ENCODE measurements at regions not wholly inside any gene's neighbourhood (a gene's known extent, or its start where the extent isn't known, plus 50 kb on each side); places are given as distances from the start of the nearest gene placed in this dataset.

DNA sequence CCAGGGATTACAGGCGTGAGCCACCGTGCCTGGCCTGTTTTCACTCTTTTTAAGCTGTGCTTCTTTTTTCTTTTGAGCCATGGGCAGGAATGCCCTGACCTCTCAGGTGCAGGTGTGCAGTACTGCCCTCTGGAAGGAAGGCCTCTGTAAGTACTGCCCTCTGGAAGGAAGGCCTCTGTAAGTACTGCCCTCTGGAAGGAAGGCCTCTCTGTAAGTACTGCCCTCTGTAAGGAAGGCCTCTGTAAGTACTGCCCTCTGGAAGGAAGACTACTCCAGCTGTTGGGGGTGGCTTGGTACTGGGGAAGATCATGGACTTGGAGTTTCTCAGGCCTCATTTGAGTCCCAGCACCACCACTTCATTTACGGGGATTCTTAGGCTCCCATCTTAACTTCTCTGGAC lies 248.5 kb upstream of the ID2 start:
- CTCF ChIA-PET (ENCODE audit: low intra/inter-chr PET ratio) = no interaction called here

More for the DNA sequence above, 248.5 kb upstream of the ID2 start:
- H3K9me1 ChIP-seq (ENCODE audit: control insufficient read depth, insufficient read depth, low read length) = no peaks in the 10 kb centered on the region
- DNase-seq (ENCODE audit: extremely low read depth in 1 of 4, low spot score in 3 of 4) = no peak
- no peaks in the 10 kb centered on the region for H3K4me1 ChIP-seq (replicated peaks in 1 of 2; ENCODE audit: control insufficient read depth in 2 of 2, insufficient read depth in 2 of 2, low read length in 2 of 2)
- POLR2A ChIA-PET = interaction anchor here (0.6 to 0.7 kb wide), 2 partner anchors 21 to 23 kb away, joined by 3 read pairs; no protein-coding TSS in a partner anchor
- H3K4me3 ChIP-seq = no peak overlapping the region
- in situ Hi-C loops (cut with MboI) (no loop called here), intact Hi-C loops (cut with micrococcal nuclease) (no loop called here)
- H3K27me3 ChIP-seq (ENCODE audit: control insufficient read depth in 2 of 2, insufficient read depth in 2 of 2, low read length in 2 of 2) = peaks cover 0 to 16% of the 10 kb centered on the region in 2 experiments; a peak in 2 of 5 replicates
- H3K27ac ChIP-seq (ENCODE audit: extremely low read depth, low read depth, low read length) = no peak overlapping the region
- no peak overlapping the region for H3K9ac ChIP-seq (ENCODE audit: insufficient read depth in 1 of 2, low read depth in 2 of 2, low read length in 2 of 2)
- WGBS (ENCODE audit: insufficient coverage, low coverage, missing lambda C conversion rate) = 11% methylated on average over 3 of the region's 3 CpGs
- no peaks in the 10 kb centered on the region for H3K36me3 ChIP-seq (ENCODE audit: control insufficient read depth, insufficient read depth, low read length)
- ATAC-seq = no peak; the same call in 2 of the 3 replicates
- H3K79me2 ChIP-seq (ENCODE audit: control insufficient read depth, insufficient read depth, low read length) = no peaks in the 10 kb centered on the region
- H3K4me2 ChIP-seq (ENCODE audit: insufficient read depth, low read length) = no peak overlapping the region
- FAIRE-seq = no peak
- H3K9me3 ChIP-seq (replicated peaks; ENCODE audit: control insufficient read depth, insufficient read depth, low read depth, low read length) = no peaks in the 10 kb centered on the region
- no peak overlapping the region for H2AFZ ChIP-seq (ENCODE audit: low read depth, low read length)
- no TSS peak for BruUV-seq (replicated peaks)
- no peaks in the 10 kb centered on the region for H4K20me1 ChIP-seq (replicated peaks; ENCODE audit: control insufficient read depth, insufficient read depth, low read length)
- TF ChIP-seq ZNF175 (CRISPR knock-in tag; IDR thresholded peaks at IDR 0.05; ENCODE audit: low read depth) (no peak), ZBED1 (IDR thresholded peaks at IDR 0.05) (no peak), HNRNPH1 (optimal IDR thresholded peaks at IDR 0.05; ENCODE audit: low read depth, low read length) (no peak), CC2D1A (IDR thresholded peaks at IDR 0.05) (no peak), ELF1 (tag; IDR thresholded peaks at IDR 0.05) (no peak), FOXK1 (CRISPR knock-in tag; IDR thresholded peaks at IDR 0.05; ENCODE audit: borderline replicate concordance) (no peak), CREM (IDR thresholded peaks at IDR 0.05; ENCODE audit: low read depth) (no peak), GABPA (tag; conservative IDR thresholded peaks at IDR 0.05; ENCODE audit: low read depth) (no peak), SMAD2 (IDR thresholded peaks at IDR 0.05; ENCODE audit: low read depth, low read length) (no peak), ZNF561 (CRISPR knock-in tag; conservative IDR thresholded peaks at IDR 0.05) (no peak)
- TF ChIP-seq, protein P1, sequence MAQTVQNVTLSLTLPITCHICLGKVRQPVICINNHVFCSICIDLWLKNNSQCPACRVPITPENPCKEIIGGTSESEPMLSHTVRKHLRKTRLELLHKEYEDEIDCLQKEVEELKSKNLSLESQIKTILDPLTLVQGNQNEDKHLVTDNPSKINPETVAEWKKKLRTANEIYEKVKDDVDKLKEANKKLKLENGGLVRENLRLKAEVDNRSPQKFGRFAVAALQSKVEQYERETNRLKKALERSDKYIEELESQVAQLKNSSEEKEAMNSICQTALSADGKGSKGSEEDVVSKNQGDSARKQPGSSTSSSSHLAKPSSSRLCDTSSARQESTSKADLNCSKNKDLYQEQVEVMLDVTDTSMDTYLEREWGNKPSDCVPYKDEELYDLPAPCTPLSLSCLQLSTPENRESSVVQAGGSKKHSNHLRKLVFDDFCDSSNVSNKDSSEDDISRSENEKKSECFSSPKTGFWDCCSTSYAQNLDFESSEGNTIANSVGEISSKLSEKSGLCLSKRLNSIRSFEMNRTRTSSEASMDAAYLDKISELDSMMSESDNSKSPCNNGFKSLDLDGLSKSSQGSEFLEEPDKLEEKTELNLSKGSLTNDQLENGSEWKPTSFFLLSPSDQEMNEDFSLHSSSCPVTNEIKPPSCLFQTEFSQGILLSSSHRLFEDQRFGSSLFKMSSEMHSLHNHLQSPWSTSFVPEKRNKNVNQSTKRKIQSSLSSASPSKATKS (CRISPR knock-in tag; IDR thresholded peaks at IDR 0.05) = no peak
- TF ChIP-seq, protein P2, sequence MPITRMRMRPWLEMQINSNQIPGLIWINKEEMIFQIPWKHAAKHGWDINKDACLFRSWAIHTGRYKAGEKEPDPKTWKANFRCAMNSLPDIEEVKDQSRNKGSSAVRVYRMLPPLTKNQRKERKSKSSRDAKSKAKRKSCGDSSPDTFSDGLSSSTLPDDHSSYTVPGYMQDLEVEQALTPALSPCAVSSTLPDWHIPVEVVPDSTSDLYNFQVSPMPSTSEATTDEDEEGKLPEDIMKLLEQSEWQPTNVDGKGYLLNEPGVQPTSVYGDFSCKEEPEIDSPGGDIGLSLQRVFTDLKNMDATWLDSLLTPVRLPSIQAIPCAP (CRISPR knock-in tag; IDR thresholded peaks at IDR 0.05; ENCODE audit: borderline replicate concordance) = no peak
- TF ChIP-seq, protein P3, sequence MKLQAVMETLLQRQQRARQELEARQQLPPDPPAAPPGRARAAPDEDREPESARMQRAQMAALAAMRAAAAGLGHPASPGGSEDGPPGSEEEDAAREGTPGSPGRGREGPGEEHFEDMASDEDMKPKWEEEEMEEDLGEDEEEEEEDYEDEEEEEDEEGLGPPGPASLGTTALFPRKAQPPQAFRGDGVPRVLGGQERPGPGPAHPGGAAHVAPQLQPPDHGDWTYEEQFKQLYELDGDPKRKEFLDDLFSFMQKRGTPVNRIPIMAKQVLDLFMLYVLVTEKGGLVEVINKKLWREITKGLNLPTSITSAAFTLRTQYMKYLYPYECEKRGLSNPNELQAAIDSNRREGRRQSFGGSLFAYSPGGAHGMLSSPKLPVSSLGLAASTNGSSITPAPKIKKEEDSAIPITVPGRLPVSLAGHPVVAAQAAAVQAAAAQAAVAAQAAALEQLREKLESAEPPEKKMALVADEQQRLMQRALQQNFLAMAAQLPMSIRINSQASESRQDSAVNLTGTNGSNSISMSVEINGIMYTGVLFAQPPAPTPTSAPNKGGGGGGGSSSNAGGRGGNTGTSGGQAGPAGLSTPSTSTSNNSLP (IDR thresholded peaks at IDR 0.05; ENCODE audit: borderline replicate concordance, low read depth, low read length) = no peak
- TF ChIP-seq, protein P4, sequence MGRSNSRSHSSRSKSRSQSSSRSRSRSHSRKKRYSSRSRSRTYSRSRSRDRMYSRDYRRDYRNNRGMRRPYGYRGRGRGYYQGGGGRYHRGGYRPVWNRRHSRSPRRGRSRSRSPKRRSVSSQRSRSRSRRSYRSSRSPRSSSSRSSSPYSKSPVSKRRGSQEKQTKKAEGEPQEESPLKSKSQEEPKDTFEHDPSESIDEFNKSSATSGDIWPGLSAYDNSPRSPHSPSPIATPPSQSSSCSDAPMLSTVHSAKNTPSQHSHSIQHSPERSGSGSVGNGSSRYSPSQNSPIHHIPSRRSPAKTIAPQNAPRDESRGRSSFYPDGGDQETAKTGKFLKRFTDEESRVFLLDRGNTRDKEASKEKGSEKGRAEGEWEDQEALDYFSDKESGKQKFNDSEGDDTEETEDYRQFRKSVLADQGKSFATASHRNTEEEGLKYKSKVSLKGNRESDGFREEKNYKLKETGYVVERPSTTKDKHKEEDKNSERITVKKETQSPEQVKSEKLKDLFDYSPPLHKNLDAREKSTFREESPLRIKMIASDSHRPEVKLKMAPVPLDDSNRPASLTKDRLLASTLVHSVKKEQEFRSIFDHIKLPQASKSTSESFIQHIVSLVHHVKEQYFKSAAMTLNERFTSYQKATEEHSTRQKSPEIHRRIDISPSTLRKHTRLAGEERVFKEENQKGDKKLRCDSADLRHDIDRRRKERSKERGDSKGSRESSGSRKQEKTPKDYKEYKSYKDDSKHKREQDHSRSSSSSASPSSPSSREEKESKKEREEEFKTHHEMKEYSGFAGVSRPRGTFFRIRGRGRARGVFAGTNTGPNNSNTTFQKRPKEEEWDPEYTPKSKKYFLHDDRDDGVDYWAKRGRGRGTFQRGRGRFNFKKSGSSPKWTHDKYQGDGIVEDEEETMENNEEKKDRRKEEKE (IDR thresholded peaks at IDR 0.05; ENCODE audit: borderline replicate concordance in 1 of 2, control insufficient read depth in 1 of 2, low read depth in 2 of 2, low read length in 1 of 2) = no peak

Measured in K562 (cell line).